Upper lobe of right lung (tissue), 1 donor: ENCODE measurements at regions not wholly inside any gene's neighbourhood (a gene's known extent, or its start where the extent isn't known, plus 50 kb on each side); places are given as distances from the start of the nearest gene placed in this dataset.

Source experiments
- ATAC-seq: fragments of 200-7000 bp; cut with Tn5 transposase; one replicate; pipeline ENCODE4 v1.9.1; 2020; ENCODE audit warnings: mild to moderate bottlenecking, moderate library complexity
- DNase-seq: peaks from one replicate; pipeline ENCODE4 v3.0.0-alpha.2; 2020
- H3K27ac ChIP-seq: fragments of 200-600 bp; one replicate; pipeline ENCODE4 v1.8.0; 2022
- H3K27me3 ChIP-seq: fragments of 200-600 bp; one replicate; pipeline ENCODE4 v1.8.0; 2022; ENCODE audit warnings: mild to moderate bottlenecking
- H3K36me3 ChIP-seq: fragments of 200-600 bp; one replicate; pipeline ENCODE4 v1.8.0; 2022
- H3K4me1 ChIP-seq: fragments of 200-600 bp; one replicate; pipeline ENCODE4 v1.8.0; 2022
- H3K4me3 ChIP-seq: fragments of 200-600 bp; one replicate; pipeline ENCODE4 v1.8.0; 2022; ENCODE audit warnings: mild to moderate bottlenecking
- H3K9me3 ChIP-seq: fragments of 200-600 bp; one replicate; pipeline ENCODE4 v1.8.0; 2022
- CTCF ChIP-seq: fragments of 200-600 bp; IDR thresholded peaks from one replicate; pipeline ENCODE4 v1.8.0; 2022; ENCODE audit warnings: antibody characterized with exemption
- intact Hi-C: fragments of 100-400 bp; cut with DNase I; formaldehyde crosslinking; loops from one replicate; pipeline ENCODE4 v1.11.0; 2022
- donor health status: DM: no; HTN: yes; CAD: no; lungs with severe emphysema.

- ATAC-seq = no peak
- intact Hi-C loops = no loop called here
- no peaks in the 10 kb centered on the region for H3K36me3 ChIP-seq
Measured at GRCh38 chr3:148335612-148336011, 362.1 kb upstream of the AGTR1 start.

GRCh38 chr3:148343416-148343815 is 354.3 kb upstream of the AGTR1 start:
- intact Hi-C loops = no loop called here
- H3K9me3 ChIP-seq = no peaks in the 10 kb centered on the region
- H3K27me3 ChIP-seq = no peaks in the 10 kb centered on the region
- ATAC-seq (no peak), DNase-seq (no peak)
- no peak overlapping the region for H3K27ac ChIP-seq
- no peak overlapping the region for H3K4me3 ChIP-seq
- no peaks in the 10 kb centered on the region for H3K36me3 ChIP-seq
- no peak for TF ChIP-seq CTCF
- no peaks in the 10 kb centered on the region for H3K4me1 ChIP-seq

More at GRCh38 chr3:148335612-148336011, 362.1 kb upstream of the AGTR1 start:
- Histone ChIP-seq H3K27ac (no peak overlapping the region), H3K4me1 (no peaks in the 10 kb centered on the region), H3K9me3 (no peaks in the 10 kb centered on the region), H3K4me3 (no peak overlapping the region), H3K27me3 (no peaks in the 10 kb centered on the region)
- TF ChIP-seq CTCF = no peak
- DNase-seq = no peak

- H3K4me3 ChIP-seq = no peak overlapping the region
- DNase-seq (no peak), ATAC-seq (no peak)
- no peaks in the 10 kb centered on the region for H3K9me3 ChIP-seq
- no peak for TF ChIP-seq CTCF
- intact Hi-C loops = no loop called here
- no peaks in the 10 kb centered on the region for H3K27me3 ChIP-seq
- no peaks in the 10 kb centered on the region for H3K4me1 ChIP-seq
- no peak overlapping the region for H3K27ac ChIP-seq
- no peaks in the 10 kb centered on the region for H3K36me3 ChIP-seq
Measured at GRCh38 chr3:148344521-148344920, 353.2 kb upstream of the AGTR1 start.

GRCh38 chr3:148360051-148360450 is 337.7 kb upstream of the AGTR1 start:
- no peak for DNase-seq
- no peaks in the 10 kb centered on the region for H3K27me3 ChIP-seq
- ATAC-seq = no peak
- H3K4me3 ChIP-seq = no peak overlapping the region
- intact Hi-C loops = no loop called here
- no peaks in the 10 kb centered on the region for H3K9me3 ChIP-seq
- TF ChIP-seq CTCF = no peak
- no peak overlapping the region for H3K27ac ChIP-seq
- no peaks in the 10 kb centered on the region for H3K36me3 ChIP-seq
- H3K4me1 ChIP-seq = no peaks in the 10 kb centered on the region

GRCh38 chr3:148366743-148367410 is 330.8 kb upstream of the AGTR1 start:
- Histone ChIP-seq H3K27me3 (no peaks in the 10 kb centered on the region), H3K27ac (no peak overlapping the region), H3K9me3 (no peaks in the 10 kb centered on the region), H3K4me3 (no peak overlapping the region), H3K36me3 (no peaks in the 10 kb centered on the region), H3K4me1 (no peaks in the 10 kb centered on the region)
- no peak for ATAC-seq
- DNase-seq = no peak
- TF ChIP-seq CTCF = no peak
- intact Hi-C loops = no loop called here

- Histone ChIP-seq H3K4me3 (no peak overlapping the region), H3K27me3 (no peaks in the 10 kb centered on the region), H3K27ac (no peak overlapping the region), H3K36me3 (no peaks in the 10 kb centered on the region), H3K9me3 (no peaks in the 10 kb centered on the region), H3K4me1 (no peaks in the 10 kb centered on the region)
- intact Hi-C loops = no loop called here
- ATAC-seq = no peak
- no peak for TF ChIP-seq CTCF
- DNase-seq = no peak
Measured at GRCh38 chr3:148367756-148368155, 329.9 kb upstream of the AGTR1 start.
